H1 (cell line): ENCODE measurements at regions not wholly inside any gene's neighbourhood (a gene's known extent, or its start where the extent isn't known, plus 50 kb on each side); places are given as distances from the start of the nearest gene placed in this dataset.

Source experiments
- CTCF ChIA-PET: fragments of 300-600 bp; sonication (Branson Sonifier 250); formaldehyde crosslinking; loops from one replicate; lab custom pipeline; 2021; ENCODE audit not compliant: partially characterized antibody; lab: Charles Lee
- POLR2A ChIA-PET: fragments of 300-600 bp; sonication (Branson Sonifier 250); formaldehyde crosslinking; loops from one replicate; lab custom pipeline; 2021; ENCODE audit warnings: inconsistent platforms; ENCODE audit not compliant: partially characterized antibody; lab: Charles Lee
- DNase-seq, 2 experiments: peaks; one replicate each; pipeline versions ENCODE4 v3.0.0 to v3.0.0-alpha.2; 2010 to 2022; ENCODE audit warnings: low spot score in 2 of 2, low read depth in 1 of 2, mixed read lengths in 1 of 2
- FAIRE-seq: peaks from 2 replicates; lab custom pipeline; 2011; peaks lifted over from hg19 to GRCh38; lab: Jason Lieb, UNC
- H2AFZ ChIP-seq: 2 replicates; pipeline ENCODE4 v1.8.1; 2012; ENCODE audit warnings: low read length, inconsistent platforms
- H2AK5ac ChIP-seq: 2 replicates; pipeline ENCODE4 v1.6.1; 2013; ENCODE audit warnings: low read depth, low read length
- H2BK120ac ChIP-seq: replicated peaks from 2 replicates; pipeline ENCODE3; 2013; ENCODE audit warnings: low read depth, low read length, inconsistent platforms
- H2BK12ac ChIP-seq: 2 replicates; pipeline ENCODE4 v1.6.1; 2013; ENCODE audit warnings: low read depth, low read length
- H2BK15ac ChIP-seq: 2 replicates; pipeline ENCODE4 v1.6.1; 2013; ENCODE audit warnings: low read length
- H2BK20ac ChIP-seq: 2 replicates; pipeline ENCODE4 v1.6.1; 2013; ENCODE audit warnings: low read length
- H2BK5ac ChIP-seq: 2 replicates; pipeline ENCODE4 v1.6.1; 2013; ENCODE audit warnings: low read depth, low read length
- H3K14ac ChIP-seq: 2 replicates; pipeline ENCODE4 v1.6.1; 2013; ENCODE audit warnings: inconsistent platforms; ENCODE audit not compliant: insufficient read length
- H3K18ac ChIP-seq: 2 replicates; pipeline ENCODE4 v1.6.1; 2013; ENCODE audit warnings: low read length; ENCODE audit errors: extremely low read depth
- H3K23ac ChIP-seq: 2 replicates; pipeline ENCODE4 v1.6.1; 2013; ENCODE audit warnings: inconsistent platforms; ENCODE audit not compliant: insufficient read length
- H3K23me2 ChIP-seq: 2 replicates; pipeline ENCODE4 v1.6.1; 2013; ENCODE audit warnings: low read depth, low read length
- H3K27ac ChIP-seq: 2 replicates; pipeline ENCODE4 v1.6.1; 2011; ENCODE audit warnings: low read depth, low read length, inconsistent platforms
- H3K27me3 ChIP-seq, 4 experiments: replicated peaks in 1 of 4; 1 replicate in 1 of 4; 2 replicates in 3 of 4; pipeline versions ENCODE4 v1.6.1 to v1.8.1; 2011 to 2013; ENCODE audit warnings: low read length in 3 of 4, mild to moderate bottlenecking in 3 of 4, inconsistent platforms in 2 of 4, mixed read lengths in 2 of 4, moderate library complexity in 1 of 4; ENCODE audit not compliant: control insufficient read depth in 3 of 4, insufficient read depth in 3 of 4; ENCODE audit errors: extremely low read depth in 1 of 4
- H3K36me3 ChIP-seq, 4 experiments: 2 replicates each; pipeline versions ENCODE4 v1.6.1 to v1.8.1; 2011 to 2013; ENCODE audit warnings: mild to moderate bottlenecking in 4 of 4, low read length in 3 of 4, moderate library complexity in 2 of 4, control low read depth in 1 of 4, inconsistent platforms in 1 of 4; ENCODE audit not compliant: insufficient read depth in 4 of 4, control insufficient read depth in 2 of 4
- H3K4ac ChIP-seq: replicated peaks from 2 replicates; pipeline ENCODE3; 2013; ENCODE audit warnings: low read length, low read depth, mixed read lengths, inconsistent platforms; ENCODE audit not compliant: insufficient read length
- H3K4me1 ChIP-seq, 4 experiments: replicated peaks in 1 of 4; 1 replicate in 1 of 4; 2 replicates in 3 of 4; pipeline versions ENCODE4 v1.6.1 to v1.8.1; 2011 to 2013; ENCODE audit warnings: low read length in 3 of 4, inconsistent platforms in 2 of 4, mixed read lengths in 1 of 4; ENCODE audit not compliant: insufficient read depth in 4 of 4, control insufficient read depth in 3 of 4
- H3K4me2 ChIP-seq, 2 experiments: 2 replicates each; pipeline versions ENCODE4 v1.6.1 to v1.8.1; 2011 to 2013; ENCODE audit warnings: low read depth in 2 of 2, low read length in 2 of 2, control low read depth in 1 of 2, inconsistent platforms in 1 of 2, mild to moderate bottlenecking in 1 of 2; ENCODE audit not compliant: insufficient read depth in 1 of 2
- H3K4me3 ChIP-seq, 4 experiments: fragments of 200-600, 300-600 bp in 1 of 4; sonication (generic), shearing (Covaris generic), sonication (Bioruptor Twin) in 1 of 4; 2 replicates each; pipeline versions ENCODE4 v1.5.1 to v1.8.1; 2011 to 2016; ENCODE audit warnings: low read length in 4 of 4, low read depth in 3 of 4, control low read depth in 2 of 4, inconsistent platforms in 2 of 4, mild to moderate bottlenecking in 2 of 4, mixed read lengths in 1 of 4, moderate library complexity in 1 of 4; ENCODE audit not compliant: insufficient read depth in 2 of 4; ENCODE audit errors: extremely low read depth in 1 of 4
- H3K56ac ChIP-seq: replicated peaks from 2 replicates; pipeline ENCODE3; 2013; ENCODE audit warnings: low read depth, mild to moderate bottlenecking, mixed read lengths, low read length, inconsistent platforms; ENCODE audit not compliant: insufficient read length
- H3K79me1 ChIP-seq: 2 replicates; pipeline ENCODE4 v1.6.1; 2013; ENCODE audit warnings: low read depth, low read length, control low read depth
- H3K79me2 ChIP-seq, 2 experiments: 2 replicates each; pipeline versions ENCODE4 v1.6.1 to v1.8.1; 2012 to 2013; ENCODE audit warnings: low read length in 2 of 2, mild to moderate bottlenecking in 2 of 2, inconsistent platforms in 1 of 2; ENCODE audit not compliant: insufficient read depth in 2 of 2, control insufficient read depth in 1 of 2
- H3K9ac ChIP-seq, 4 experiments: replicated peaks in 1 of 4; 1 replicate in 1 of 4; 2 replicates in 3 of 4; pipeline versions ENCODE4 v1.6.1 to v1.8.1; 2011 to 2013; ENCODE audit warnings: low read depth in 3 of 4, low read length in 3 of 4, control low read depth in 2 of 4, mild to moderate bottlenecking in 2 of 4, moderate library complexity in 2 of 4, inconsistent platforms in 1 of 4; ENCODE audit errors: extremely low read depth in 1 of 4
- H3K9me3 ChIP-seq, 2 experiments: 2 replicates each; pipeline versions ENCODE4 v1.6.1 to v1.8.1; 2012 to 2013; ENCODE audit warnings: mild to moderate bottlenecking in 2 of 2, moderate library complexity in 2 of 2, control low read depth in 1 of 2, inconsistent platforms in 1 of 2, low read depth in 1 of 2, low read length in 1 of 2, mixed read lengths in 1 of 2; ENCODE audit not compliant: insufficient read depth in 2 of 2
- H4K20me1 ChIP-seq, 2 experiments: replicated peaks in 1 of 2; 2 replicates each; pipeline versions ENCODE3 to v1.8.1; 2011 to 2013; ENCODE audit warnings: inconsistent platforms in 2 of 2, low read length in 2 of 2, mild to moderate bottlenecking in 1 of 2; ENCODE audit not compliant: insufficient read depth in 2 of 2, control insufficient read depth in 1 of 2
- H4K5ac ChIP-seq: 2 replicates; pipeline ENCODE4 v1.6.1; 2013; ENCODE audit warnings: low read length, low read depth, mixed read lengths, inconsistent platforms; ENCODE audit not compliant: insufficient read length
- H4K8ac ChIP-seq: 2 replicates; pipeline ENCODE4 v1.8.0; 2013; ENCODE audit warnings: mild to moderate bottlenecking, moderate library complexity, low read length, inconsistent platforms; ENCODE audit not compliant: insufficient read depth; ENCODE audit errors: extremely low read depth
- H4K91ac ChIP-seq: replicated peaks from 2 replicates; pipeline ENCODE3; 2013; ENCODE audit warnings: low read length, mixed read lengths, inconsistent platforms; ENCODE audit not compliant: insufficient read length
- ATF2 ChIP-seq: IDR thresholded peaks from 2 replicates; pipeline ENCODE4 v1.6.1; 2012; ENCODE audit warnings: low read length, inconsistent platforms
- CEBPB ChIP-seq: IDR thresholded peaks from 2 replicates; pipeline ENCODE4 v1.6.1; 2012; ENCODE audit warnings: low read depth, low read length
- CTCF ChIP-seq, 3 experiments: IDR thresholded peaks; 1 replicate in 2 of 3; 2 replicates in 1 of 3; pipeline versions ENCODE4 v1.5.1 to v1.6.1; 2011; ENCODE audit warnings: low read length in 3 of 3, mild to moderate bottlenecking in 3 of 3, inconsistent platforms in 2 of 3, low read depth in 1 of 3, moderate library complexity in 1 of 3; ENCODE audit not compliant: insufficient read depth in 1 of 3; ENCODE audit errors: control extremely low read depth in 1 of 3
- NRF1 ChIP-seq: IDR thresholded peaks from 2 replicates; pipeline ENCODE4 v1.6.1; 2011; ENCODE audit warnings: mild to moderate bottlenecking, low read depth, low read length, improper control_type of control experiment
- WGBS, 2 experiments: shearing (Covaris generic) in 1 of 2; methylation state at CpG; one replicate each; pipeline versions ENCODE4 v1.1.6 to v1.1.7; 2013 to 2015; ENCODE audit warnings: low lambda C conversion rate in 2 of 2, mixed read lengths in 2 of 2, inconsistent platforms in 1 of 2, low coverage in 1 of 2, missing lambda C conversion rate in 1 of 2; ENCODE audit not compliant: insufficient replicate concordance in 2 of 2, insufficient coverage in 1 of 2, insufficient read length in 1 of 2; ENCODE audit errors: extremely low coverage in 1 of 2, missing lambda C conversion rate in 1 of 2; 5-methylcytosine and 5-hydroxymethylcytosine counted together

GRCh38 chr19:28471731-28472510 is 741.0 kb downstream of the UQCRFS1 start:
- FAIRE-seq (no peak), DNase-seq (no peak)
- Histone ChIP-seq H3K9me3 (no peaks in the 10 kb centered on the region), H3K27ac (0 out of 2 replicates have a peak overlapping the region, but pooled peaks have one; percentile 23), H3K56ac (no peak overlapping the region), H3K9ac (no peak overlapping the region), H4K91ac (no peak overlapping the region), H4K8ac (no peak overlapping the region), H4K5ac (no peak overlapping the region), H3K79me2 (no peaks in the 10 kb centered on the region), H2BK20ac (no peak overlapping the region), H3K23ac (no peak overlapping the region), H3K4me1 (peaks cover 0 to 5% (median 2%) of the 10 kb centered on the region in 4 experiments; a peak in 2 of 7 replicates), H3K18ac (no peak overlapping the region), H2AK5ac (no peak overlapping the region), H2BK5ac (no peak overlapping the region), H3K27me3 (no peaks in the 10 kb centered on the region), H3K14ac (no peak overlapping the region), H3K23me2 (no peaks in the 10 kb centered on the region), H2BK12ac (no peak overlapping the region), H2BK120ac (no peak overlapping the region), H3K36me3 (no peaks in the 10 kb centered on the region), H3K4me2 (no peak overlapping the region), H3K79me1 (no peaks in the 10 kb centered on the region), H3K4ac (no peak overlapping the region), H4K20me1 (no peaks in the 10 kb centered on the region), H3K4me3 (no peak overlapping the region), H2BK15ac (no peak overlapping the region), H2AFZ (no peak overlapping the region)
- POLR2A ChIA-PET = no interaction called here
- 89% methylated on average over 7 of the region's 7 CpGs; no CpG with 5 or more reads in 1 of the 2 experiments for whole genome bisulfite sequencing, 2 experiments
- no peak for TF ChIP-seq NRF1
- TF ChIP-seq CTCF (IDR thresholded peaks at IDR 0.05; ENCODE audit: control extremely low read depth in 1 of 3, insufficient read depth in 1 of 3, low read depth in 1 of 3, low read length in 3 of 3) = no peak
- no peak for TF ChIP-seq ATF2
- no peak for TF ChIP-seq CEBPB
- CTCF ChIA-PET = interaction anchor here (1.1 to 3.2 kb wide), 5 partner anchors 12 to 264 kb away, joined by 3 to 12 read pairs (median 5); no protein-coding TSS in a partner anchor
